GM13976 (cell line): ENCODE measurements at regions not wholly inside any gene's neighbourhood (a gene's known extent, or its start where the extent isn't known, plus 50 kb on each side); places are given as distances from the start of the nearest gene placed in this dataset.
"Not testable (repeated sequence)": the region's sequence is repeated elsewhere in the genome, so short reads cannot be mapped to it uniquely, and the experiment has no call there.

Experiments used
- DNase-seq: peaks from one replicate; pipeline ENCODE4 v3.0.0; 2012; ENCODE audit warnings: low spot score
- CTCF ChIP-seq: IDR thresholded peaks from 2 replicates; pipeline ENCODE4 v1.5.1; 2012; ENCODE audit warnings: borderline replicate concordance, mild to moderate bottlenecking; ENCODE audit not compliant: insufficient read depth; ENCODE audit errors: extremely low read depth, missing control alignments, control extremely low read depth
- in situ Hi-C: fragments of 300-500 bp; cut with MboI; formaldehyde crosslinking; loops from one replicate; pipeline ENCODE4 v1.12.0; 2022; ENCODE audit warnings: low sequenced_read_pairs, mixed read lengths, inconsistent platforms; ENCODE audit not compliant: unreplicated experiment

DNA sequence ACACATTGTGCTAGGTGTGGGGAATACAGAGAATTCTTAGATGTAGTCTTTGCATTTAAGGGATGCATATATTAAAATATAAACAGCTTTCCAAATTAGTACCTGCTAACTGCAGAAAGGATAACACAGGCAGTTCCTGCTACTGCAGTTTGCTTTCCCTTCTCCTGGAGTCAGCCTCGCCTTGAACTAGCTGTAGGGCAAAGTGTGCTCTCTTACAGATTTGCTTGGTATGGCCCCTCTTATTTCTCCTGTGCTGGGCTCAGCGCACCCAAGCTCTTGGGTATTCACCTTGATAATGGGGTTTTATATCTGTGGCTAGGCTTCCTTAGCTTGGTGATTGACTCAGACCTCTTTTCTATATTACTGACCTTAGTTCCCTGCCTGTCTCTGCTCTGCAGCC lies 108.4 kb upstream of the PNPT1 start:
- in situ Hi-C loops = no loop called here
- no peak for TF ChIP-seq CTCF
- no peak for DNase-seq

- no peak for DNase-seq
- no peak for TF ChIP-seq CTCF
- in situ Hi-C loops = no loop called here
Measured at GRCh38 chr2:55801436-55801835, 107.8 kb upstream of the PNPT1 start.

DNA sequence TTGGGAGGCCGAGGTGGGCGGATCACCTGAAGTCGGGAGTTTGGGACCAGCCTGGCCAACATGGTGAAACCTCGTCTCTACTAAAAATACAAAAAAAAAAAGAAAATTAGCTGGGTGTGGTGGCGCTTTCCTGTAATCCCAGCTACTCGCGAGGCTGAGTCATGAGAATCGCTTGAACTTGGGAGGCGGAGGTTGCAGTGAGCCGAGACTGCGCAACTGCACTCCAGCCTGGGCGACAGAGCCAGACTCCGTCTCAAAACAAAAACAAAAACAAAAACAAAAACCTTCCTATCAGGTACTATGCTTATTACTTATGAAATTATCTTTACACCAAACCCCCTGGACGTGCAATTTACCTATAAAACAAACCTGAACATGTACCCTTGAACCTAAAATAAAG lies 106.0 kb upstream of the PNPT1 start:
- DNase-seq, in situ Hi-C loops: not testable (repeated sequence)

- no peak for DNase-seq
- in situ Hi-C loops = no loop called here
- TF ChIP-seq CTCF = no peak
Measured at GRCh38 chr2:55796121-55796520, 102.5 kb upstream of the PNPT1 start.

DNA sequence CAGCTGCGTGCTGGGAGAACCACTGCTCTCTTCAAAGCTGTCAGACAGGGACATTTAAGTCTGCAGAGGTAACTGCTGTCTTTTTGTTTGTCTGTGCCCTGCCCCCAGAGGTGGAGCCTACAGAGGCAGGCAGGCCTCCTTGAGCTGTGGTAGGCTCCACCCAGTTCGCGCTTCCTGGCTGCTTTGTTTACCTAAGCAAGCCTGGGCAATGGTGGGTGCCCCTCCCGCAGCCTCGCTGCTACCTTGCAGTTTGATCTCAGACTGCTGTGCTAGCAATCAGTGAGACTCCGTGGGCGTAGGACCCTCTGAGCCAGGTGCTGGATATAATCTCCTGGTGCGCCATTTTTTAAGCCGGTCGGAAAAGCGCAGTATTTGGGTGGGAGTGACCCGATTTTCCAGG lies 100.0 kb upstream of the PNPT1 start:
- DNase-seq, in situ Hi-C loops: not testable (repeated sequence)

DNA sequence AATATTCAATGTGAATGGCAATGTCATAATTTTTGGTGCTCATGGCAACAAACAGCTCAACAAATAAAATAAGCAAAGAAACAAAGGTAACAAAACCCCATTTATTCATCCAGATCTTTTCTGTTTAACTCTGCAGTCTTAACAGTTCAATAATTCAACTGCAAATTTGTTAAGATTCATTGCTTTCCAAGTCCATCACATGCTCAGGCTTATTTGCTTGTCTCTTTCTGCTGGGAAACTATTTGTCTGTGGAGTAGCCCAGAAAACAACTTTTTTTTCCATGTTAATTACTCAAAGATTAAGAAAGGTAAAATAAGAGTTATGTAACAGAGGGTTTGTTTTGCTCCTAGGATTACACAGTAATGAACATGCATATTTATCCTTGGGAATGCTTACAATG lies 92.6 kb upstream of the PNPT1 start:
- in situ Hi-C loops = no loop called here
- TF ChIP-seq CTCF = no peak
- DNase-seq = no peak

DNA sequence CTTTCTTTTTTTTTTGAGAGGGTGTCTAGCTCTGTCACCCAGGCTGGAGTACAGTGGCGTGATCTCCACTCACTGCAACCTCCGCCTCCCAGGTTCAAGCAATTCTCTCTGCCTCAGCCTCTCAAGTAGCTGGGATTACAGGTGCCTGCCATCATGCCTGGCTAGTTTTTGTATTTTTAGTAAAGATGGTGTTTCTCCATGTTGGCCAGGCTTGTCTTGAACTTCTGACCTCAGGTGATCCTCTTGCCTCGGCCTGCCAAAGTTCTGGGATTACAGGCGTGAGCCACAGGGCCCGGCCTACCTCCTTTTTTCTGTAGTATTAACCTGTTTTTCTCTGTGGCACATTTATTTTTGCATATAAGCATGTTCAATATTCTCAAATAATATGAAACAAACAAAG lies 90.1 kb upstream of the PNPT1 start:
- in situ Hi-C loops, DNase-seq: not testable (repeated sequence)

- TF ChIP-seq CTCF = no peak
- DNase-seq = no peak
- in situ Hi-C loops = no loop called here
Measured at GRCh38 chr2:55782528-55783173, 89.0 kb upstream of the PNPT1 start.
